A549 (cell line): ENCODE measurements at regions not wholly inside any gene's neighbourhood (a gene's known extent, or its start where the extent isn't known, plus 50 kb on each side); places are given as distances from the start of the nearest gene placed in this dataset.
"Not testable (repeated sequence)": the region's sequence is repeated elsewhere in the genome, so short reads cannot be mapped to it uniquely, and the experiment has no call there.

Source experiments
- ATAC-seq, 2 experiments: fragments of 200-7000 bp in 1 of 2; fragments of >200 bp in 1 of 2; cut with Nextera tagmentation in 1 of 2; cut with Tn5 transposase in 1 of 2; 3 replicates each; pipeline versions ENCODE4 v1.8.0 to v1.9.1; 2018 to 2020; ENCODE audit warnings: mild to moderate bottlenecking in 1 of 2, moderate library complexity in 1 of 2
- CTCF ChIA-PET: fragments of 300-600 bp; sonication (Branson Sonifier 250); formaldehyde crosslinking; extraction: SDS; loops from one replicate; lab custom pipeline; 2021; ENCODE audit warnings: antibody characterized with exemption, inconsistent platforms; lab: Yijun Ruan, JAX
- POLR2A ChIA-PET: fragments of 350-600 bp; formaldehyde crosslinking; extraction: SDS; loops from one replicate; lab custom pipeline; 2021; ENCODE audit warnings: antibody characterized with exemption, inconsistent platforms; lab: Yijun Ruan, JAX
- DNase-seq, 2 experiments: peaks; one replicate each; pipeline versions ENCODE4 v3.0.0 to v3.0.0-alpha.2; 2011 to 2016; ENCODE audit warnings: low read depth in 1 of 2, low spot score in 1 of 2
- FAIRE-seq: peaks from 2 replicates; lab custom pipeline; 2011; peaks lifted over from hg19 to GRCh38; lab: Jason Lieb, UNC
- H3K27ac ChIP-seq, 2 experiments: fragments of >200 bp; sonication (Bioruptor Twin); formaldehyde crosslinking; 3 replicates each; pipeline ENCODE4 v1.5.1; 2016 to 2017
- H3K4me1 ChIP-seq: fragments of >200 bp; sonication (Bioruptor Twin); formaldehyde crosslinking; 3 replicates; pipeline ENCODE4 v1.6.1; 2016
- H3K4me2 ChIP-seq: fragments of >200 bp; sonication (Bioruptor Twin); formaldehyde crosslinking; 3 replicates; pipeline ENCODE4 v1.6.1; 2016
- H3K4me3 ChIP-seq: fragments of >200 bp; sonication (Bioruptor Twin); formaldehyde crosslinking; 3 replicates; pipeline ENCODE4 v1.5.1; 2016
- H3K9me3 ChIP-seq: fragments of >200 bp; sonication (Bioruptor Twin); formaldehyde crosslinking; 3 replicates; pipeline ENCODE4 v1.6.1; 2016
- BCL3 ChIP-seq: fragments of >200 bp; sonication (Bioruptor Twin); formaldehyde crosslinking; IDR thresholded peaks from 3 replicates; pipeline ENCODE4 v1.6.1; 2016
- CBX8 ChIP-seq: fragments of 200-600 bp; sonication (generic); IDR thresholded peaks from 2 replicates; pipeline ENCODE4 v1.6.1; 2016
- CEBPB ChIP-seq, 2 experiments: fragments of >200 bp in 1 of 2; sonication (Bioruptor Twin) in 1 of 2; formaldehyde crosslinking in 1 of 2; IDR thresholded peaks; 2 replicates each; pipeline ENCODE4 v1.6.1; 2012 to 2016
- CTCF ChIP-seq: fragments of >200 bp; sonication (Bioruptor Twin); formaldehyde crosslinking; IDR thresholded peaks from 3 replicates; pipeline ENCODE4 v1.5.1; 2016
- EHMT2 ChIP-seq: fragments of 200-600 bp; sonication (generic); IDR thresholded peaks from 2 replicates; pipeline ENCODE4 v1.6.1; 2016; ENCODE audit warnings: antibody characterized with exemption, low read depth, mild to moderate bottlenecking, moderate library complexity
- ESRRA ChIP-seq: fragments of 150-350 bp; IDR thresholded peaks from 2 replicates; pipeline ENCODE4 v1.6.1; 2014; ENCODE audit warnings: mild to moderate bottlenecking, low read length, borderline replicate concordance
- FOSL2 ChIP-seq, 2 experiments: fragments of 450-650 bp in 1 of 2; fragments of >200 bp in 1 of 2; sonication (Bioruptor Twin) in 1 of 2; formaldehyde crosslinking; IDR thresholded peaks; 2 replicates each; pipeline versions ENCODE4 v1.5.0 to v1.6.1; 2016 to 2020; ENCODE audit warnings: mild to moderate bottlenecking in 1 of 2, moderate library complexity in 1 of 2
- HOXB13 ChIP-seq: fragments of 250-450 bp; sonication (Bioruptor Pico); IDR thresholded peaks from 2 replicates; pipeline ENCODE4 v1.5.0; 2020; ENCODE audit warnings: low read depth, mild to moderate bottlenecking, moderate library complexity
- JUN ChIP-seq, 2 experiments: fragments of >200 bp; sonication (Bioruptor Twin); formaldehyde crosslinking; IDR thresholded peaks; 2 replicates in 1 of 2; 3 replicates in 1 of 2; pipeline ENCODE4 v1.6.1; 2016 to 2017
- MAFK ChIP-seq: fragments of 450-650 bp; IDR thresholded peaks from 2 replicates; pipeline ENCODE4 v1.6.1; 2014; ENCODE audit not compliant: partially characterized antibody
- MAZ ChIP-seq: fragments of 150-350 bp; IDR thresholded peaks from 2 replicates; pipeline ENCODE4 v1.6.1; 2014; ENCODE audit warnings: antibody characterized with exemption, low read depth, low read length, borderline replicate concordance
- NFE2L2 ChIP-seq: fragments of 150-350 bp; conservative IDR thresholded peaks from 2 replicates; pipeline ENCODE4 v1.6.1; 2014; ENCODE audit warnings: low read length
- NPAS2 ChIP-seq: fragments of 250-450 bp; sonication (Bioruptor Pico); IDR thresholded peaks from 2 replicates; pipeline ENCODE4 v1.8.0; 2022; ENCODE audit warnings: mild to moderate bottlenecking, moderate library complexity, borderline replicate concordance
- SMC3 ChIP-seq: fragments of >200 bp; sonication (Bioruptor Twin); formaldehyde crosslinking; IDR thresholded peaks from 3 replicates; pipeline ENCODE4 v1.6.1; 2018; ENCODE audit warnings: inconsistent platforms
- SREBF2 ChIP-seq: fragments of 450-650 bp; IDR thresholded peaks from 2 replicates; pipeline ENCODE4 v1.6.1; 2014; ENCODE audit warnings: mild to moderate bottlenecking, moderate library complexity
- USF2 ChIP-seq: fragments of 450-650 bp; IDR thresholded peaks from 2 replicates; pipeline ENCODE4 v1.6.1; 2014; ENCODE audit warnings: antibody characterized with exemption
- WGBS: methylation state at CpG from one replicate; pipeline ENCODE4 v1.1.6; 2017; ENCODE audit errors: missing lambda C conversion rate; 5-methylcytosine and 5-hydroxymethylcytosine counted together

- no peaks in the 10 kb centered on the region for H3K9me3 ChIP-seq
- no peak for ATAC-seq
These were observed 405.4 kb downstream of the MDFIC start for GRCh38 chr7:115327326-115327725.

GRCh38 chr7:115319541-115319940 lies 397.6 kb downstream of the MDFIC start:
- no peaks in the 10 kb centered on the region for H3K4me1 ChIP-seq

More at GRCh38 chr7:115327326-115327725, 405.4 kb downstream of the MDFIC start:
- FAIRE-seq (no peak), DNase-seq (no peak)
- no peak for TF ChIP-seq MAZ
- peak; percentile 95 for TF ChIP-seq MAFK
- Histone ChIP-seq H3K4me3 (no peak overlapping the region), H3K4me1 (no peaks in the 10 kb centered on the region), H3K4me2 (no peak overlapping the region), H3K27ac (no peak overlapping the region)
- POLR2A ChIA-PET = no interaction called here
- CTCF ChIA-PET = no interaction called here

GRCh38 chr7:115310316-115310715 lies 388.4 kb downstream of the MDFIC start:
- 50% methylated on average over 2 of the region's 2 CpGs for WGBS
- H3K4me3 ChIP-seq, H3K27ac ChIP-seq, H3K9me3 ChIP-seq, H3K4me2 ChIP-seq, FAIRE-seq, CTCF ChIA-PET, POLR2A ChIA-PET, H3K4me1 ChIP-seq, ATAC-seq, DNase-seq: not testable (repeated sequence)

More at GRCh38 chr7:115319541-115319940, 397.6 kb downstream of the MDFIC start:
- H3K9me3 ChIP-seq = no peaks in the 10 kb centered on the region
- no peak for TF ChIP-seq NPAS2 (CRISPR knock-in tag)
- no peak for TF ChIP-seq USF2
- no peak for TF ChIP-seq BCL3
- no peak for TF ChIP-seq NFE2L2
- no peak for TF ChIP-seq EHMT2
- no peak for TF ChIP-seq CEBPB (IDR thresholded peaks at IDR 0.05)
- no peak for TF ChIP-seq CBX8
- TF ChIP-seq ESRRA = no peak
- TF ChIP-seq SMC3 = no peak
- TF ChIP-seq JUN (IDR thresholded peaks at IDR 0.05) = no peak
- no peak for DNase-seq
- H3K4me3 ChIP-seq = no peak overlapping the region
- 76% methylated on average over 2 of the region's 2 CpGs for WGBS
- no peak for ATAC-seq
- H3K27ac ChIP-seq = no peak overlapping the region
- FAIRE-seq = no peak
- ChIA-PET CTCF (no interaction called here), POLR2A (no interaction called here)
- no peak overlapping the region for H3K4me2 ChIP-seq

- H3K4me2 ChIP-seq = no peak overlapping the region
- peak; percentile 54 for FAIRE-seq
- H3K4me3 ChIP-seq = no peak overlapping the region
- 68% methylated on average over 2 of the region's 2 CpGs for WGBS
- DNase-seq = no peak
- H3K9me3 ChIP-seq = no peaks in the 10 kb centered on the region
- no peaks in the 10 kb centered on the region for H3K4me1 ChIP-seq
- TF ChIP-seq SREBF2 = no peak
- POLR2A ChIA-PET = no interaction called here
- no peak for ATAC-seq
- no peak overlapping the region for H3K27ac ChIP-seq
- CTCF ChIA-PET = no interaction called here
These were observed 384.7 kb downstream of the MDFIC start for GRCh38 chr7:115306586-115306985.

- peak in 1 of 2 experiments; percentile 30; a peak in 1 of 6 replicates for ATAC-seq
- Histone ChIP-seq H3K9me3 (no peaks in the 10 kb centered on the region), H3K4me2 (peak overlapping the region; percentile 52), H3K4me3 (no peak overlapping the region), H3K4me1 (peaks cover 28% of the 10 kb centered on the region; the same call in 2 of the 3 replicates), H3K27ac (no peak overlapping the region)
- TF ChIP-seq HOXB13 (CRISPR knock-in tag) = no peak
- no peak for TF ChIP-seq FOSL2 (IDR thresholded peaks at IDR 0.05)
- TF ChIP-seq FOSL2 (CRISPR knock-in tag; IDR thresholded peaks at IDR 0.05) = peak; percentile 20; the same call in 1 of the 2 replicates
- no peak for TF ChIP-seq CTCF
- peak; percentile 3 to 12 for DNase-seq
- ChIA-PET CTCF (no interaction called here), POLR2A (no interaction called here)
- 3% methylated on average over 1 of the region's 1 CpG for WGBS
- peak; percentile 63 for FAIRE-seq
These were observed 378.5 kb downstream of the MDFIC start for GRCh38 chr7:115300231-115300870.
